Endothelial cell of umbilical vein (primary cell): ENCODE measurements at regions not wholly inside any gene's neighbourhood (a gene's known extent, or its start where the extent isn't known, plus 50 kb on each side); places are given as distances from the start of the nearest gene placed in this dataset.

Experiments
- BruUV-seq: library from RNA; stranded (reverse); fragments of 400-500 nt; replicated peaks from 2 replicates; lab custom pipeline; 2021; lab: Mats Ljungman, UMichigan
- CTCF ChIA-PET: fragments of 300-600, 350-600 bp; sonication (Branson Sonifier 250); formaldehyde crosslinking; loops from one replicate; lab custom pipeline; 2021; ENCODE audit warnings: antibody characterized with exemption, inconsistent platforms; lab: Charles Lee
- POLR2A ChIA-PET: fragments of 300-600, 350-600 bp; sonication (Branson Sonifier 250); formaldehyde crosslinking; loops from one replicate; lab custom pipeline; 2021; ENCODE audit warnings: antibody characterized with exemption, inconsistent platforms; lab: Charles Lee
- DNase-seq: peaks from one replicate; pipeline ENCODE4 v3.0.0-alpha.2; 2011; ENCODE audit warnings: low read depth, low spot score
- FAIRE-seq: peaks from 2 replicates; lab custom pipeline; 2011; peaks lifted over from hg19 to GRCh38; lab: Jason Lieb, UNC
- H2AFZ ChIP-seq: 2 replicates; pipeline ENCODE4 v1.6.0; 2012; ENCODE audit warnings: low read depth, low read length, control low read depth, inconsistent platforms
- H3K27ac ChIP-seq: 2 replicates; pipeline ENCODE4 v1.5.1; 2011; ENCODE audit warnings: low read depth, mild to moderate bottlenecking, control low read depth, low read length, moderate library complexity; ENCODE audit not compliant: insufficient read depth
- H3K27me3 ChIP-seq, 2 experiments: 2 replicates each; pipeline versions ENCODE4 v1.6.0 to v1.6.1; 2011; ENCODE audit warnings: low read length in 2 of 2, mixed read lengths in 1 of 2; ENCODE audit not compliant: control insufficient read depth in 2 of 2, insufficient read depth in 2 of 2
- H3K36me3 ChIP-seq, 2 experiments: 2 replicates in 1 of 2; 3 replicates in 1 of 2; pipeline ENCODE4 v1.5.1; 2011; ENCODE audit warnings: low read length in 2 of 2, mild to moderate bottlenecking in 1 of 2, moderate library complexity in 1 of 2; ENCODE audit not compliant: control insufficient read depth in 2 of 2, insufficient read depth in 2 of 2; ENCODE audit errors: extremely low read depth in 1 of 2
- H3K4me1 ChIP-seq: 3 replicates; pipeline ENCODE4 v1.5.1; 2011; ENCODE audit warnings: mild to moderate bottlenecking, low read length; ENCODE audit not compliant: control insufficient read depth, insufficient read depth; ENCODE audit errors: extremely low read depth
- H3K4me2 ChIP-seq: 2 replicates; pipeline ENCODE4 v1.6.1; 2011; ENCODE audit warnings: low read length, control low read depth, mixed read lengths; ENCODE audit not compliant: insufficient read depth
- H3K4me3 ChIP-seq, 3 experiments: fragments of 200-600 bp in 1 of 3; sonication (generic), shearing (Covaris generic) in 1 of 3; replicated peaks in 1 of 3; 2 replicates each; pipeline ENCODE4 v1.5.1; 2011 to 2016; ENCODE audit warnings: control low read depth in 3 of 3, low read length in 3 of 3, mild to moderate bottlenecking in 2 of 3, inconsistent platforms in 1 of 3, low read depth in 1 of 3, moderate library complexity in 1 of 3; ENCODE audit not compliant: insufficient read depth in 1 of 3
- H3K79me2 ChIP-seq: 2 replicates; pipeline ENCODE4 v1.6.0; 2012; ENCODE audit warnings: low read length, inconsistent platforms; ENCODE audit not compliant: control insufficient read depth, insufficient read depth
- H3K9ac ChIP-seq: replicated peaks from 2 replicates; pipeline ENCODE3; 2011; ENCODE audit warnings: low read length, control low read depth; ENCODE audit not compliant: insufficient read depth; ENCODE audit errors: extremely low read depth
- H3K9me1 ChIP-seq: replicated peaks from 3 replicates; pipeline ENCODE4 v1.6.0; 2011; ENCODE audit warnings: mild to moderate bottlenecking, low read length; ENCODE audit not compliant: control insufficient read depth, insufficient read depth; ENCODE audit errors: extremely low read depth
- H3K9me3 ChIP-seq: replicated peaks from 2 replicates; pipeline ENCODE4 v1.5.1; 2012; ENCODE audit warnings: low read length, inconsistent platforms; ENCODE audit not compliant: control insufficient read depth, insufficient read depth
- H4K20me1 ChIP-seq: replicated peaks from 2 replicates; pipeline ENCODE3; 2011; ENCODE audit warnings: mild to moderate bottlenecking, low read length; ENCODE audit not compliant: control insufficient read depth, insufficient read depth; ENCODE audit errors: extremely low read depth
- CTCF ChIP-seq, 2 donors: IDR thresholded peaks; 1 replicate in 1 of 2; 2 replicates in 1 of 2; pipeline ENCODE4 v1.5.1; 2011; ENCODE audit warnings: low read length in 2 of 2, mild to moderate bottlenecking in 2 of 2, moderate library complexity in 2 of 2, control low read depth in 1 of 2, inconsistent platforms in 1 of 2, low read depth in 1 of 2; ENCODE audit not compliant: insufficient read depth in 1 of 2; ENCODE audit errors: extremely low read depth in 1 of 2
- EZH2 ChIP-seq: IDR thresholded peaks from 2 replicates; pipeline ENCODE4 v1.6.1; 2012; ENCODE audit warnings: borderline replicate concordance, low read depth, mild to moderate bottlenecking, moderate library complexity, low read length, inconsistent platforms; ENCODE audit not compliant: severe bottlenecking
- FOS ChIP-seq: IDR thresholded peaks from 2 replicates; pipeline ENCODE4 v1.6.1; 2011; ENCODE audit warnings: mild to moderate bottlenecking, low read length, moderate library complexity, borderline replicate concordance; ENCODE audit not compliant: insufficient read depth
- GATA2 ChIP-seq: IDR thresholded peaks from 2 replicates; pipeline ENCODE4 v1.7.0; 2011; ENCODE audit warnings: low read depth, mild to moderate bottlenecking, moderate library complexity, mixed read lengths, low read length; ENCODE audit not compliant: insufficient read length, insufficient read depth
- JUN ChIP-seq: IDR thresholded peaks from 2 replicates; pipeline ENCODE4 v1.6.1; 2011; ENCODE audit warnings: borderline replicate concordance, low read depth; ENCODE audit not compliant: insufficient read length, insufficient read depth
- MYC ChIP-seq: IDR thresholded peaks from one replicate; pipeline ENCODE4 v1.6.1; 2011; ENCODE audit warnings: mild to moderate bottlenecking, low read depth, low read length
- POLR2A ChIP-seq: IDR thresholded peaks from 2 replicates; pipeline ENCODE4 v1.6.1; 2012; ENCODE audit warnings: low read depth, mild to moderate bottlenecking, control low read depth, low read length
- POLR2AphosphoS5 ChIP-seq: IDR thresholded peaks from 2 replicates; pipeline ENCODE4 v1.6.1; 2012; ENCODE audit warnings: low read depth, mild to moderate bottlenecking, control low read depth, low read length, moderate library complexity; ENCODE audit not compliant: insufficient read depth
- dilution Hi-C: fragments of 300-500 bp; cut with MboI; formaldehyde crosslinking; loops from one replicate; pipeline ENCODE4 v1.15.0; 2019; ENCODE audit warnings: low sequenced_read_pairs; ENCODE audit not compliant: extremely low pct_ligation_motif_present
- intact Hi-C: fragments of 100-400 bp; cut with micrococcal nuclease; formaldehyde crosslinking; loops from one replicate; pipeline ENCODE4 v1.10.0; 2022

GRCh38 chr21:33155422-33155821 lies 74.3 kb upstream of the IFNAR2 start:
- ChIA-PET CTCF (interaction anchor here (0.6 kb wide), 2 partner anchors 36 to 54 kb away, joined by 3 read pairs; no protein-coding TSS in a partner anchor), POLR2A (no interaction called here)
- Histone ChIP-seq H3K79me2 (no peaks in the 10 kb centered on the region), H3K9ac (no peak overlapping the region), H3K4me3 (no peak overlapping the region), H3K4me1 (no peaks in the 10 kb centered on the region), H3K9me3 (no peaks in the 10 kb centered on the region), H4K20me1 (no peaks in the 10 kb centered on the region), H3K4me2 (no peak overlapping the region), H2AFZ (no peak overlapping the region), H3K9me1 (no peaks in the 10 kb centered on the region), H3K27ac (no peak overlapping the region), H3K27me3 (peaks cover 9 to 12% of the 10 kb centered on the region in 2 experiments), H3K36me3 (no peaks in the 10 kb centered on the region)
- FAIRE-seq (no peak), DNase-seq (no peak)
- intact Hi-C loops (no loop called here), dilution Hi-C loops (no loop called here)
- BruUV-seq: no TSS peak
- TF ChIP-seq FOS (no peak), POLR2A (no peak), POLR2AphosphoS5 (no peak), EZH2 (no peak), JUN (no peak), MYC (no peak), GATA2 (no peak), CTCF (IDR thresholded peaks at IDR 0.05; ENCODE audit: extremely low read depth in 1 of 2, insufficient read depth in 1 of 2, low read depth in 1 of 2, low read length in 2 of 2) (no peak)
